NCI-H69 (cell line): ENCODE measurements at regions not wholly inside any gene's neighbourhood (a gene's known extent, or its start where the extent isn't known, plus 50 kb on each side); places are given as distances from the start of the nearest gene placed in this dataset.
A peak's percentile ranks its signal among the peaks of the same experiment; 100 is the strongest.

Source experiments
- DNase-seq: peaks from one replicate; lab custom pipeline; 2025; lab: John Stamatoyannopoulos, UW

- peak; percentile 31 for DNase-seq
Observed at GRCh38 chrX:107502316-107502715, 52.9 kb downstream of the FRMPD3 start.

- DNase-seq = peak; percentile 46
Observed at GRCh38 chrX:107504006-107504405, 54.6 kb downstream of the FRMPD3 start.

- DNase-seq = peak; percentile 53
Observed at GRCh38 chrX:107505223-107505622, 55.8 kb downstream of the FRMPD3 start.

- DNase-seq = no peak
Observed at GRCh38 chrX:107506596-107507031, 57.2 kb downstream of the FRMPD3 start.

GRCh38 chrX:107507093-107507743, 57.8 kb downstream of the FRMPD3 start:
- DNase-seq = no peak

- no peak for DNase-seq
Observed at GRCh38 chrX:107507744-107508117, 58.3 kb downstream of the FRMPD3 start.

- no peak for DNase-seq
Observed at GRCh38 chrX:107508925-107509324, 59.5 kb downstream of the FRMPD3 start.

GRCh38 chrX:107514944-107515343, 65.5 kb downstream of the FRMPD3 start:
- DNase-seq = no peak

GRCh38 chrX:107521877-107522586, 72.6 kb downstream of the FRMPD3 start:
- peak; percentile 4 for DNase-seq

GRCh38 chrX:107522901-107523300, 73.4 kb downstream of the FRMPD3 start:
- DNase-seq = peak; percentile 63

GRCh38 chrX:107526141-107526540, 76.7 kb downstream of the FRMPD3 start:
- no peak for DNase-seq

- no peak for DNase-seq
Observed at GRCh38 chrX:107530141-107530540, 80.7 kb downstream of the FRMPD3 start.

GRCh38 chrX:107537815-107538214, 88.4 kb downstream of the FRMPD3 start:
- DNase-seq = peak; percentile 64

GRCh38 chrX:107541244-107541643, 87.1 kb upstream of the PRPS1 start:
- peak; percentile 42 for DNase-seq

- DNase-seq = no peak
Observed at GRCh38 chrX:107542040-107542439, 86.3 kb upstream of the PRPS1 start.

- DNase-seq = peak; percentile 88
Observed at GRCh38 chrX:107542500-107542899, 85.8 kb upstream of the PRPS1 start.

GRCh38 chrX:107547621-107548020, 80.7 kb upstream of the PRPS1 start:
- no peak for DNase-seq

- DNase-seq = no peak
Observed at GRCh38 chrX:107548775-107549174, 79.5 kb upstream of the PRPS1 start.

- no peak for DNase-seq
Observed at GRCh38 chrX:107549504-107549903, 78.8 kb upstream of the PRPS1 start.

- no peak for DNase-seq
Observed at GRCh38 chrX:107551546-107551945, 76.8 kb upstream of the PRPS1 start.

GRCh38 chrX:107552930-107553329, 75.4 kb upstream of the PRPS1 start:
- no peak for DNase-seq

GRCh38 chrX:107556967-107557366, 71.3 kb upstream of the PRPS1 start:
- DNase-seq = no peak

- DNase-seq = no peak
Observed at GRCh38 chrX:107559506-107559905, 68.8 kb upstream of the PRPS1 start.

- DNase-seq = no peak
Observed at GRCh38 chrX:107560041-107560440, 68.3 kb upstream of the PRPS1 start.
